Progenitor cell of endocrine pancreas (in vitro differentiated cells): ENCODE measurements at regions not wholly inside any gene's neighbourhood (a gene's known extent, or its start where the extent isn't known, plus 50 kb on each side); places are given as distances from the start of the nearest gene placed in this dataset.

Experiments
- DNase-seq: peaks from one replicate; pipeline ENCODE4 v3.0.0; 2021; ENCODE audit warnings: low spot score; ENCODE audit not compliant: unreplicated experiment
- H3K27ac Mint-ChIP-seq: 2 replicates; pipeline ENCODE4 v1.8.0; 2021; ENCODE audit warnings: mild to moderate bottlenecking, moderate library complexity, mixed read lengths
- H3K27me3 Mint-ChIP-seq: 2 replicates; pipeline ENCODE4 v1.8.0; 2021; ENCODE audit warnings: mixed read lengths
- H3K36me3 Mint-ChIP-seq: 2 replicates; pipeline ENCODE4 v1.8.0; 2022; ENCODE audit warnings: mixed read lengths; ENCODE audit not compliant: insufficient read depth
- H3K4me1 Mint-ChIP-seq: 2 replicates; pipeline ENCODE4 v1.8.0; 2021; ENCODE audit warnings: low read depth, mixed read lengths
- H3K4me3 Mint-ChIP-seq: 2 replicates; pipeline ENCODE4 v1.8.0; 2021; ENCODE audit warnings: low read depth, mild to moderate bottlenecking, moderate library complexity, mixed read lengths
- H3K9me3 Mint-ChIP-seq: 2 replicates; pipeline ENCODE4 v1.8.0; 2021; ENCODE audit warnings: low read depth, mixed read lengths
- CTCF ChIP-seq: fragments of 200-600 bp; sonication (generic); IDR thresholded peaks from one replicate; pipeline ENCODE4 v1.5.0; 2021; ENCODE audit warnings: antibody characterized with exemption, mild to moderate bottlenecking; ENCODE audit not compliant: unreplicated experiment

- no peak for DNase-seq
- H3K27ac Mint-ChIP-seq = no peak overlapping the region
- peaks cover 8% of the 10 kb centered on the region for H3K27me3 Mint-ChIP-seq
- no peaks in the 10 kb centered on the region for H3K36me3 Mint-ChIP-seq
- H3K9me3 Mint-ChIP-seq = peaks cover 4% of the 10 kb centered on the region
- no peak for TF ChIP-seq CTCF
- H3K4me1 Mint-ChIP-seq = peaks cover 3% of the 10 kb centered on the region
- H3K4me3 Mint-ChIP-seq = no peak overlapping the region
Observed at GRCh38 chr21:15617964-15618363, 111.8 kb upstream of the USP25 start.

- Mint-ChIP-seq H3K27me3 (peaks cover 6% of the 10 kb centered on the region), H3K9me3 (no peaks in the 10 kb centered on the region), H3K27ac (no peak overlapping the region), H3K4me1 (peaks cover 4% of the 10 kb centered on the region), H3K36me3 (no peaks in the 10 kb centered on the region), H3K4me3 (no peak overlapping the region)
- DNase-seq = no peak
- TF ChIP-seq CTCF = no peak
Observed at GRCh38 chr21:15620892-15621291, 108.9 kb upstream of the USP25 start.

GRCh38 chr21:15624646-15625045 is 105.1 kb upstream of the USP25 start:
- Mint-ChIP-seq H3K4me3 (no peak overlapping the region), H3K27ac (no peak overlapping the region), H3K27me3 (peaks cover 6% of the 10 kb centered on the region), H3K9me3 (no peaks in the 10 kb centered on the region), H3K4me1 (peaks cover 21% of the 10 kb centered on the region), H3K36me3 (no peaks in the 10 kb centered on the region)
- TF ChIP-seq CTCF = no peak
- no peak for DNase-seq

- H3K4me1 Mint-ChIP-seq = peaks cover 21% of the 10 kb centered on the region
- H3K9me3 Mint-ChIP-seq = no peaks in the 10 kb centered on the region
- peak overlapping the region; percentile 4 for H3K27ac Mint-ChIP-seq
- DNase-seq = no peak
- TF ChIP-seq CTCF = no peak
- no peak overlapping the region for H3K4me3 Mint-ChIP-seq
- H3K36me3 Mint-ChIP-seq = no peaks in the 10 kb centered on the region
- H3K27me3 Mint-ChIP-seq = peaks cover 6% of the 10 kb centered on the region
Observed at GRCh38 chr21:15625363-15625762, 104.4 kb upstream of the USP25 start.

- no peak for TF ChIP-seq CTCF
- no peak overlapping the region for H3K4me3 Mint-ChIP-seq
- peaks cover 22% of the 10 kb centered on the region for H3K4me1 Mint-ChIP-seq
- no peaks in the 10 kb centered on the region for H3K36me3 Mint-ChIP-seq
- no peaks in the 10 kb centered on the region for H3K9me3 Mint-ChIP-seq
- H3K27ac Mint-ChIP-seq = no peak overlapping the region
- DNase-seq = no peak
- peaks cover 3% of the 10 kb centered on the region for H3K27me3 Mint-ChIP-seq
Observed at GRCh38 chr21:15626031-15626430, 103.8 kb upstream of the USP25 start.
